ENCODE measurements at regions not wholly inside any gene's neighbourhood (a gene's known extent, or its start where the extent isn't known, plus 50 kb on each side); places are given as distances from the start of the nearest gene placed in this dataset.

DNA sequence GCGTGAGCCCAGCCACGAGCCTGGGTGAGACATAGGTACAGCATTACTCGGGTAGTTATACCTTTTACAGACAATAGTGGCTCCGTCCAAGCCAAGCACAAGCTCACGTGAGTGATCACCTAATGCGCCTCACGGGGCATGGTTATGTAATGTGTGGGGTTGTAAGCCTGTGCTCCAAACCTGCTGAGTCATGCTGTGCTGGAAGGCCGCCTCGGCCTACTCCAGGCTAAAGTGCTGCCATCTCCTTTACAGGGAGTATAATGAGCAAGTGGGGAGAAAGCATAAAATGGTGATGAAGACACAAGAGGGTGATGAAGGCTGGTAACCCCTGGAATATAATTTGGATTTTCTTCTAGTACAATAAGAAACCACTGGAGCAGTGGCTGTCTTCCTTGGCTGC, 175.8 kb upstream of the STT3B start:
- no peaks in the 10 kb centered on the region for H3K27me3 ChIP-seq
- H3K36me3 ChIP-seq = no peaks in the 10 kb centered on the region
- 87 to 95% (median 90%) methylated on average over 9 of the region's 9 CpGs for WGBS, 3 donors
- H3K4me3 ChIP-seq = no peak overlapping the region
- peak in 2 of 5 donors; percentile 21 to 36 for DNase-seq
- intact Hi-C loops (cut with DNase I) = no loop called here
- no peaks in the 10 kb centered on the region for H3K9me3 ChIP-seq
- no peak overlapping the region for H3K27ac ChIP-seq
- H3K4me1 ChIP-seq (ENCODE audit: insufficient read depth) = no peaks in the 10 kb centered on the region
- TF ChIP-seq CTCF (IDR thresholded peaks at IDR 0.05) (no peak), EP300 (IDR thresholded peaks at IDR 0.05) (no peak), POLR2A (IDR thresholded peaks at IDR 0.05) (no peak)

DNA sequence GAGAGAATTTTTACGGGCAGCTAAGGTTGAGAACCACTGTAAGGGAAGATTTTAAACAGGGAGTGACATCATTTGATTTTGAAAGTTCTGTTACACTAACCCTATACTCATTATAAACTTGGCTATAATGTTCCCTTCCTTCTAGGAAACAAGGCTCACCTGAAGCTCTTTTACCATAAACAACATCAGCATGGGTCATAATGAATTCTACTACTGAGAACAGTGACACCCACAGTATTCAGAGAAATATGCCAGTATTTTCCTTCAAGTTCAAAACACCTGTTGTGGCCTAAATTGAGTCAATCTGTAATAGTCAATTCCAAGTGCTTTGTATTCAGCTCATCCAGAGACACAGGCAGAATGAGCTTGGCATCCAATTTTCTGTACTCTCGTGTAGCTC, 175.3 kb upstream of the STT3B start:
- intact Hi-C loops (cut with DNase I) = no loop called here
- TF ChIP-seq EP300 (IDR thresholded peaks at IDR 0.05) (no peak), POLR2A (IDR thresholded peaks at IDR 0.05) (no peak), CTCF (IDR thresholded peaks at IDR 0.05) (no peak)
- 93 to 98% (median 96%) methylated on average over 2 of the region's 2 CpGs for WGBS, 3 donors
- no peak for DNase-seq
- Histone ChIP-seq H3K36me3 (no peaks in the 10 kb centered on the region), H3K4me3 (no peak overlapping the region), H3K27me3 (no peaks in the 10 kb centered on the region), H3K9me3 (no peaks in the 10 kb centered on the region), H3K4me1 (ENCODE audit: insufficient read depth) (no peaks in the 10 kb centered on the region), H3K27ac (no peak overlapping the region)

- intact Hi-C loops (cut with DNase I) = no loop called here
These were observed 174.2 kb upstream of the STT3B start for GRCh38 chr3:31358473-31359070.

DNA sequence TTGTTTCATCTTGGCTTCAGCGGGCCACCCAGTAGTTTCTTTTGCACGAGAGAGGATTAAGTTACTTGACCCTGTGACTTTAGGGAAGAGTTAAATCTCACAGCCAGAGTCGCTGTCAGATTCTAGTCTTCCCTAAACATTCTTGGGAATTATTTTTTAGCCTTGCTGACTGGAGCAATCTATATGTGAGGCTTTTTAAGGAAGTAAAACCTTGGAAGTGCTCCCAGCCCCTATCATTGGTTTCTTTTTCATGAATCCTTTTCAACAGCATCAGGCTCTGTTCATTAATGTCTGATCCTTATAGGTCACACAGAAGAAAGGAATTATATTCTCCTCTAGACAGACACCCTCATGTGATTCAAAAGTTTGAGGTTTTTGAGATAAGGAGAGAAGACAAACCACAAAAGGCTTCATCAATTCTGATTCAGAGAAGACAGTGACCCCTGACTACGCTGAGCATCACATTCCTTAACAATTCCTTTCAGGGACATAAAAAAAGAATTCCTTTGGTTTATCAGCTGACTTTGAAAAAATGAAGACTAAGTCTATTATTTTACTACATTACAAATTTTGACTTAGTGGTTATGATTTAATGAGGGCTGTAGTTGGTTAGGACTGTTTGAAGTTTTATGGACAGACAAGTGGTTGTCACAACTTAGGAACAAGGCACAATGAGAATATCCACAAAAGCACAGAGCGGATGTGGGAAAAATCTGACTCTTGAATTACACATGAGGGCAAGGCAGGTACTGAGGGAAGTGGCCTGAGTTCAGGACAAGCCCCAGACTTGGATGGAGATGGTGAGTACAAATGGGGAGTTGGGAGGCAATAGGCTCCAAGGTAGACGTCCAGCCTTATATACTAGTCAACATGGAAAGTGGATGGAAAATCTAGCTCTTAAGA, 171.1 kb upstream of the STT3B start:
- no peak for DNase-seq
- no peak overlapping the region for H3K4me3 ChIP-seq
- no peaks in the 10 kb centered on the region for H3K4me1 ChIP-seq (ENCODE audit: insufficient read depth)
- WGBS, 3 donors = 33 to 40% (median 36%) methylated on average over 6 of the region's 6 CpGs
- intact Hi-C loops (cut with DNase I) = no loop called here
- no peak for TF ChIP-seq CTCF (IDR thresholded peaks at IDR 0.05)
- TF ChIP-seq POLR2A (IDR thresholded peaks at IDR 0.05) = no peak
- TF ChIP-seq EP300 (IDR thresholded peaks at IDR 0.05) = no peak
- no peaks in the 10 kb centered on the region for H3K36me3 ChIP-seq
- H3K27ac ChIP-seq = no peak overlapping the region
- no peaks in the 10 kb centered on the region for H3K9me3 ChIP-seq
- H3K27me3 ChIP-seq = no peaks in the 10 kb centered on the region

More at GRCh38 chr3:31358473-31359070, 174.2 kb upstream of the STT3B start:
- Histone ChIP-seq H3K27me3 (no peaks in the 10 kb centered on the region), H3K9me3 (no peaks in the 10 kb centered on the region), H3K4me1 (ENCODE audit: insufficient read depth) (no peaks in the 10 kb centered on the region), H3K27ac (no peak overlapping the region), H3K36me3 (no peaks in the 10 kb centered on the region), H3K4me3 (no peak overlapping the region)
- TF ChIP-seq CTCF (IDR thresholded peaks at IDR 0.05) (no peak), EP300 (IDR thresholded peaks at IDR 0.05) (no peak), POLR2A (IDR thresholded peaks at IDR 0.05) (no peak)
- no peak for DNase-seq
- 81 to 90% (median 87%) methylated on average over 1 of the region's 1 CpG for WGBS, 3 donors
